Fibroblast of the aortic adventitia (primary cell): ENCODE measurements at regions not wholly inside any gene's neighbourhood (a gene's known extent, or its start where the extent isn't known, plus 50 kb on each side); places are given as distances from the start of the nearest gene placed in this dataset.

Experiments
- DNase-seq: peaks from one replicate; pipeline ENCODE4 v3.0.0-alpha.2; 2010; ENCODE audit warnings: low read depth
- H3K4me3 ChIP-seq: 2 replicates; pipeline ENCODE4 v1.5.1; 2011; ENCODE audit warnings: low read depth, mild to moderate bottlenecking, control low read depth, low read length, moderate library complexity
- TF ChIP-seq, protein P1 (sequence below): IDR thresholded peaks from 2 replicates; pipeline ENCODE4 v1.5.1; 2011; ENCODE audit warnings: mild to moderate bottlenecking, low read length, control low read depth, inconsistent platforms; ENCODE audit not compliant: insufficient read depth

DNA sequence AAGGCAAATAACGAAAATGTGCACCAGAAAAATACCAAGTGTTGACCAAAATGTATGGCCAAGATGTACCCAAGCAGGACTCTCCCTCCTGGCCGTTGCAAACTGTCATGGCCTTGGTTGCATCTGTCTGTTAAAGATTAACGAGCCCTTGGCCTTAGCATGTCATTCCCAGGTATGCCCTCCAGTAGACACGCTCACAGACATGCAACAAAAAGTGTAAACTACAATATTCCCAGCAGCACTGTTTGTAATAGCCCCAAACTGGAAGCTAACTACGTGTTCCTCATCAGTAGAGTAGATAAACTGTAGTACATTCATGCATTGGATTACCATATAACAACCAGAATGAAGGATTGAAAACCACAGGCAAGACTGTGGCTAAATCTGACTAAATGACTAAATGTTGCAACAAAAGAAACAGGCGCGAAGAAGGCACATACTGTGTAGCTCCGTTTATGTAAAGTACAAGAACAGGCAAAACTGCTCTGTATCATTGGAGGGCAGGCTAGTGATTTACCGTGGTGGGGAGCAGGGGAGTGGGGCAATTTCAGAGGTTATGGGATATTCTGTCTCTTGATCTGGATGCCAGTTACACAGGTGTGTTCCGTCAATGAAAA is 232.8 kb upstream of the DIO3 start:
- no peak overlapping the region for H3K4me3 ChIP-seq
- DNase-seq, result no peak
- TF ChIP-seq, protein P1, sequence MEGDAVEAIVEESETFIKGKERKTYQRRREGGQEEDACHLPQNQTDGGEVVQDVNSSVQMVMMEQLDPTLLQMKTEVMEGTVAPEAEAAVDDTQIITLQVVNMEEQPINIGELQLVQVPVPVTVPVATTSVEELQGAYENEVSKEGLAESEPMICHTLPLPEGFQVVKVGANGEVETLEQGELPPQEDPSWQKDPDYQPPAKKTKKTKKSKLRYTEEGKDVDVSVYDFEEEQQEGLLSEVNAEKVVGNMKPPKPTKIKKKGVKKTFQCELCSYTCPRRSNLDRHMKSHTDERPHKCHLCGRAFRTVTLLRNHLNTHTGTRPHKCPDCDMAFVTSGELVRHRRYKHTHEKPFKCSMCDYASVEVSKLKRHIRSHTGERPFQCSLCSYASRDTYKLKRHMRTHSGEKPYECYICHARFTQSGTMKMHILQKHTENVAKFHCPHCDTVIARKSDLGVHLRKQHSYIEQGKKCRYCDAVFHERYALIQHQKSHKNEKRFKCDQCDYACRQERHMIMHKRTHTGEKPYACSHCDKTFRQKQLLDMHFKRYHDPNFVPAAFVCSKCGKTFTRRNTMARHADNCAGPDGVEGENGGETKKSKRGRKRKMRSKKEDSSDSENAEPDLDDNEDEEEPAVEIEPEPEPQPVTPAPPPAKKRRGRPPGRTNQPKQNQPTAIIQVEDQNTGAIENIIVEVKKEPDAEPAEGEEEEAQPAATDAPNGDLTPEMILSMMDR, result no peak

DNA sequence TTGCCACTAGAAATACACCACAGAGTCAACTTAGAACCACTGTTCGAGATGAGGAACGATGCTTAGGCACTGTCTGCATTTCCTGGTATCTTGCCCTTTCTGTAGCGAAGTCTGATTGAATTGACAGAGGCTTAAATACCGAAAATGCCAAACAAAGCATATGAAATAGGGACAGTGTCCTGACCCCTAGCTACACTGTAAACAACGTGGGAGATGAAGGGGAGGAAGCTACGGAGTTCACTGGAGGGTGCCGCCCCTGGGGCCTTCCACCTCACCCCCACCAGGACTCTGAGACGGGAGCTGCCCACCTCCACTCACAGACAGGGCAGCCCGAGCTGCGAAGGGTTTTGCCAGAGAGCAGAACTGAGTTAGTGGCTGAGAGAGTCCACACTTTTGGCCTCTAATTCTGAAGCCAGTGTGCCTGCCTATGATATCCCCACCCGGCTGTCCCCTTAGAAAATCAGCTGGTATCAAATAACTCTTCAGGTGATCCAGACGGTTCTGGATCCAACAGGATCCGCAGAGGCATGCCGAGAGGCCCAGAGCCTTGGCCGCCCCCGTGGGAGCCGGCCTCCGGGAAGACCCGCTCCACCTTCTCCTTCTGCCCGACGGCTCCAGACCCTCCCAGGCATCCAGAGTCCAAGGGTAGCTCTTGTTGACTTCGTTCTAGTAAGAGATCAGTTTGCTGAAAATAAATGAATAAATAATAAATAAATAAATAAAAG is 230.7 kb upstream of the DIO3 start:
- no peak for DNase-seq
- no peak overlapping the region for H3K4me3 ChIP-seq
- TF ChIP-seq, protein P1, result no peak

DNA sequence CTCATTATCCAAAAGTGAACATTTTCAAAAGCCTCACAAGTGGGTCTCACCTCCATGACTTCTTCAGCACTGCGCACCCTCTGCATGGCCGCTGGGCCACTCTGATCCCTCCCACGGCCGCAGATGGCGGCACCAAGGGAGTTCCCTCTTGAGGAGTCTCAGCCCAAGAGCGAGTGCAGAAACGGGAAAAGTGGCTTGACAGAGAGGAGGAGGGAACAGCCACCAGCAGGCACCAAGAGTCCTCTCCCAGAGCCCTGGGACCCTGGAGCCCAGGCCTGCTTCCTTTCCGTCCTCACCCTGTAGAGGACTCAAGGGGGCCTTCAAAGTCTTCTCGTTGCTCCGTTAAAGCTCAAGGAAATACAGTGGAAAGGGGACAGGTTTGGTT is 230.2 kb upstream of the DIO3 start:
- no peak overlapping the region for H3K4me3 ChIP-seq
- TF ChIP-seq, protein P1, result no peak
- DNase-seq, result no peak

DNA sequence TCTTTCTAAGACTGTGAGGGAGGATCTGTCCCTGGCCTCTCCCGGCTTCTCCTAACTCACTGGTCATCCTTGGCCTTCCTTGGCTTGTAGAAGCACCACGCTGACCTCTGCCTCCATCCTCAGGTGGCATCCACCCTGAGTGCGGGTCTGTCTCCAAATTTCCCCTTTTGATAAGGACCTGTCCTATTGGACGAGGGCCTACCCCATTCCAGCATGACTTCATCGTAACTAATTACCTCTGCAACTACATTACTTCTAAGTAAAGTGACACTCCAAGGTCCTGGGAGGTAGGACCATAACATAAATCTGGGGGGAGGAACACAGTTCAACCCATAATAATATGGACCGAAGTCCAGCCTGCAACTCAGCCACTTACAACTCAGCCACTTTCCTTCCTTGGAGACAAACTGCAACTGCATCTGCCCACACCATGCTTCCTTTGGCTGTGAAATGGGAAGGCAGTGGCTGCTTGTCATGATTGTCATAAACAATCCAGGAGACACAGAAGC is 229.6 kb upstream of the DIO3 start:
- no peak for DNase-seq
- TF ChIP-seq, protein P1, result no peak
- no peak overlapping the region for H3K4me3 ChIP-seq

DNA sequence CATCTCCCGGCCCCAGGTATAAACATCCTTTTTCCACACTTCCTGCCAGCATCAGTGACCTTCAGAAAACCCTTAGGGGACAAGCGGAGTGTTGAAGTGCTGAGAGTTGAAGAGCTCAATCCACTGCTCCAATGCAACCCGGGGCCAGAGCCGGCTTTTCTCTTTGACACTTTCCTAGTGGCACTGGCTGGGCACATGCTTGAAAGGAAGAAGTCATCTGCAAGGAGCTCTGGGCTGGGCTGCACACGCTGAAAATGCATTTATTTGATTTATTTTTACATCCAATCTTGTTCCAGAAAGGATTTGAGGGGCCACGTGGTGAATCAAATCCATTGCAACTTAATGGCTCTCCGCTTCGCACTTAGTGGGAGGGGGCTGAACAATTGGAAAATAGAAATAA is 229.0 kb upstream of the DIO3 start:
- DNase-seq, result no peak
- H3K4me3 ChIP-seq, result no peak overlapping the region
- TF ChIP-seq, protein P1, result no peak

DNA sequence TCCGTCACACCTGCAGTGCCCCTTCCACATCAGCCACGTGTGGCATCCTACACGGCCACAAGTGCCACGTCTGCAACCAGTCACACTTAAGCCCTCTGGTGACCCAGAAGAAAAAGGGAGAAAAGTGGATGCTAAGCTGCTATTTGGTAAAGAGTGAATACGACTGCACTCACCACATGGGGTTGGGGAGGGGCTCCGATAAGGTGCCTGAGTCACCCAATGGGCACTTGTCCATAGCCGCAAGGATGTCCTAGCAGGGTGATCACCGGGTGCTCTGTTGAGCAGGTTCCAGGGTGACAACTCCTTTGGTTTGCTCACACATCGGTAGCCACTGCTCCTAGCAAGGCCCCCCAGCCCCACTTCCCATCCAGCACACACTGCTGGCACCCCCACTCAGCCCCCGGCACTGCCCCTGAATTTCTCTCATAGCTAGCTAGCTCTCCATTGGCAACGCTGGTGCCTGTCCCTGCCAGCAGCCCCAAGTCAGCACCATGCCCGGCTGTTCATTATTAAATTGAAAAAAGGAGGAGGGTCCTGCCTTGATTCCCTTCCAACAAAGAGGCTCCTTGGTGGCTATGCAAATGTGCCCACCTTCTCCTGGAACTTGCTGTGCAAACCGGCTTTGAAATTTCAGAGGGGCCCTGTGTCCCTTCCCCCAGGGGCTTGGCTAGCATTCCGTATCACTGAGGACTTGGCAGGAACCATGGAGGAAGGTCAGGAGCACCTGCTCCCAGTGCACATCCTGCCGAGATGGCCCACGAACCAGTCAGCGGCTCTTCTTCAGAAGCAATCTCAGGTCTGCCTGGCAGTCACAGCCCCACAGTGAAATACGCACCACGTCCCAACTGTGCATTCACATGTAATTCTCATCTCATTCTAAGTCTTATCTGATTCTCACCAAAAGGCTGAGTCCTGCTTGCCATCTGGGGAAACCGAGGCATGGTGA is 227.7 kb upstream of the DIO3 start:
- no peak for DNase-seq
- H3K4me3 ChIP-seq, result no peak overlapping the region
- TF ChIP-seq, protein P1, result no peak
